GM18502 (cell line): ENCODE measurements at regions not wholly inside any gene's neighbourhood (a gene's known extent, or its start where the extent isn't known, plus 50 kb on each side); places are given as distances from the start of the nearest gene placed in this dataset.
"Not testable (repeated sequence)": the region's sequence is repeated elsewhere in the genome, so short reads cannot be mapped to it uniquely, and the experiment has no call there.

Experiments used
- ATAC-seq: cut with Tn5 transposase; IDR thresholded peaks from one replicate; pipeline ENCODE4 v1.9.1; 2021; ENCODE audit warnings: mild to moderate bottlenecking; ENCODE audit not compliant: unreplicated experiment, poor library complexity

DNA sequence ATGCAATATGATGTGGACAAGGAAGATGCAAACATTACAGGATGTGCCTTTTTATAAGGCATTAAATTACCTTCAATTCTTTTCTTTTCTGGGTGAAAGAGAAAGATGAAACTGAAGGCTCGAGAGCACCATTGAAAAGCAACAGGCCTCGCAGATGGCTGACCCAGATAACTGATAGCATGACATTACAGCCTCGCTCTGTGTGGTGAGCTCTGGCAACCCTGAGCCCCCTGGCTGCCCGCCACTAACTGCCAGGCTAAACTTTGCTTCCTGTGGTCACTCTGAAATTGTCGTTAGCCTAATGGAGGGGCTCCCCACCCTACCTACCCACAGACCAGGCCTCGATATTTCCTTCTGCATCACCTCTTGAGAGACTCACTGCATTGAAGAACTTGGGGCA lies 516.8 kb upstream of the FANCL start:
- no peak for ATAC-seq

GRCh38 chr2:58756336-58756735 lies 515.2 kb upstream of the FANCL start:
- ATAC-seq = no peak

GRCh38 chr2:58752507-58752906 lies 511.4 kb upstream of the FANCL start:
- not testable (repeated sequence) for ATAC-seq

GRCh38 chr2:58751676-58752075 lies 510.6 kb upstream of the FANCL start:
- not testable (repeated sequence) for ATAC-seq

GRCh38 chr2:58749041-58749440 lies 507.9 kb upstream of the FANCL start:
- ATAC-seq = no peak

GRCh38 chr2:58745334-58745733 lies 504.2 kb upstream of the FANCL start:
- not testable (repeated sequence) for ATAC-seq

DNA sequence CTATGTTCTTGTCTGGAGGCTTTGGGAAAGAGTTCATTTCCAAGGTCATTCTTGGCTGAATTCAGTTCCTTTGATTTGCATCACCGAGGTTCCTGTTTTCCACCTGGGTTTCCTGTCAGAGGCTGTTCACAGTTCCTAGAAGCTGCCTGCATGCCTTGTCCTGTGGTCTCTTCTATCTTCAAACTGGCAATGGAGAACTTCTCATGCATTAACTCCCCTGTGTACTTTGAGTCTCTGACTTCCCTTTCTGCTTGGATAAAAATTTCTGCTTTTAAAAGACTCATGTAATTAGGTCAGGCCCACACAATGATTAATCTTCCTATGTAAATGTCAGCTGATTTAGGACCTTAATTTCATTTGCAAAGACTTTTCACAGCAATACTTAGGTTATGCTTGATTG lies 499.3 kb upstream of the FANCL start:
- ATAC-seq = no peak

DNA sequence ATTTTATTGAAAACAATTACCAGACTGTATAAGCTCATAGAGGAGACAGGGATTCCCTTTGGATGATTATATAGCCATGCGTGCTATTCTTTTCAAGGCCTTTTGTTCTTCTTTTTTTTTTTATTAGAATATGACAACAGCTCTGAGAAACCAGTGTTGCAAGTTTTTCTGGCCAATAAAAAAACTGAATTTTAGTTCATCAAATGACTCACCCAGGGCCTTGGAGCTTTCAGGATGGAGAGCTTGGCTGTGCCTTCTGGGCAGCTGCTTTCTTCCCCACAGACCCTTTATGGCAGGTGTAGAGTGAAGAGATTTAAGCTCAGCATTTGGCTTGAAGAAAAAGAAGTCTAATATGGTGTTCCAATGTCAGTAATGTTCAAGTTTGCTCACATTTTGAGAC lies 497.9 kb upstream of the FANCL start:
- no peak for ATAC-seq

DNA sequence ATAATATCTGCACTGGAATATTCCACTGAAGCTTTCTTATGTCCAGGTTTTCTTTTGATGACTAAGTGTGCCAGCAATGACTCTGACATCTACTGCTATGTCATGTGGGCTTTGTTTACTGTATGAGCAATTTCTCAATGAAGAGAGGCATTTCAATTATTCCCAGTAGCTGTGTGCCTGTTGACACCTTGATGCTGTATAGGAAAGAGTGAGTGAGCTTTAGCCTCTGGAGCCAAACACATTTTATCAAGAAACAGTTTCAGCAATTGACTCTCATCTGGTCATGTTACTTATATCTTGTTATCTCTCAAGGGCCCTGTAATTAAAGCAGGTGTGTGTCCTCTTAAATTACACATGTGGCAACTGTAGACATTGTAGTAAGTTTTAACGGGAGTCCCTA lies 493.2 kb upstream of the FANCL start:
- no peak for ATAC-seq

GRCh38 chr2:58732999-58733398 lies 491.9 kb upstream of the FANCL start:
- no peak for ATAC-seq

GRCh38 chr2:58731488-58731869 lies 490.4 kb upstream of the FANCL start:
- ATAC-seq = no peak

DNA sequence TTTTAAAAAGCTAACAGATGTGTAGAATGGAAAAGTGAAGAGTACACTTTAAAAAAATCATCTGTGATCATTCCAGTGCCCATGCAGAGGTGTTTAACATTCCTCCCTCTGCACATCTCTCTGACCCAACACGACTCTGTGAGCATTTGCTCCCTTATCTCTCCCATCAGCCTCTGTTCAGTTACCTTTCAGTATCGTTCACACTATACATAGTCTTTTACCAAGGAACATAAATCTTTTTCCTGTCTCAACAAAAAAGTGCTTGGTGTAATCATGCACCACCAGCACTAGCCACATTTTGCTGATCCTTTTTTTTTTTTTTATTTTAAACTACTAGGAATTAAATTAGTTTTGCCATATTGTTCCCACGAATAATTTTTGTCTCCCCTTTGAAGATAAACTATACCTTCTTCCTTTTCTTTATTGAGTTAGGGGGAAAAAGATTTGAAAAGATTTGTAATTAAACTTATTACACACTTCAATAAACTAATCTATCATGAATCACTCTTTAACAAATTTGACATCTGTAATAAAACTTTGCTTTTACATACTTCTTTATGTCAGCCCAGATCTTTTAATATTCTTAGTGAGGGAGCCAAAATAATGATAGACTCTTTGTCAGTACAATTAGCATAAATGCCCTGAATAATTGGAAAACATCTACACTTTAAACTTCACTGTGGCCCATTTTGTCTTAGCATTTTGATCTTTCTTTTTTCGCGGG lies 489.8 kb upstream of the FANCL start:
- ATAC-seq = no peak

GRCh38 chr2:58727981-58728656 lies 487.0 kb upstream of the FANCL start:
- no peak for ATAC-seq

DNA sequence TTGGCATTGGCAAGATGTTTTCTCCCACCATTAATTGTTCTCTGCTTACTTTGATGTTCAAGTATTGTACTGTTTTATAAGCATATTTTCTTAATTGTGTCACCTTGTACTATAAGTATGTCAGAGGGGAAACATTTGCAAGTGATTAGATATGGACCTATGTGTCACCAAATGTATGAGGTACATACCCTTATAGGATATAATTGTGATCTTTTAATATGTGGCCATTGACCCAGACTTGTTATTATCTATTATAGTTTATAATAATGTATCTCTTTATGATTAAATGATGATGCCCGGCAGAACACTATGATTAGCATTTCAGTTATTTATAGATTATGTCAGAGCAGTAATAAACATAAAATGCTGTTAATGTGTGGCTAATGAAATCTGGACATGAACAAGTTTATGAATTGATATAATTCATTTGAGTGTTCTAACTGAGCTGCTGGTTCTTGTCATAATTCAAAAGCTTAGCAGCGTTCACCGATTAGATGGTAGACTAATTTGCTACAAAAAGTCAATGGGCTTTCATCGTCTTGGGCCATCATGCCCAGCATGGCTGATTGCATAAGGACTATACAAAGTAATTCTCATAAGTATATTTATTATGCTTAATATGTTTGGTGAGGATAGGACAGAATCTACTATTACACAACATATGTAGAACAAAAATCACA lies 480.9 kb upstream of the FANCL start:
- ATAC-seq = no peak

GRCh38 chr2:58720770-58721697 lies 479.9 kb upstream of the FANCL start:
- ATAC-seq = no peak

GRCh38 chr2:58720033-58720769 lies 479.1 kb upstream of the FANCL start:
- no peak for ATAC-seq

DNA sequence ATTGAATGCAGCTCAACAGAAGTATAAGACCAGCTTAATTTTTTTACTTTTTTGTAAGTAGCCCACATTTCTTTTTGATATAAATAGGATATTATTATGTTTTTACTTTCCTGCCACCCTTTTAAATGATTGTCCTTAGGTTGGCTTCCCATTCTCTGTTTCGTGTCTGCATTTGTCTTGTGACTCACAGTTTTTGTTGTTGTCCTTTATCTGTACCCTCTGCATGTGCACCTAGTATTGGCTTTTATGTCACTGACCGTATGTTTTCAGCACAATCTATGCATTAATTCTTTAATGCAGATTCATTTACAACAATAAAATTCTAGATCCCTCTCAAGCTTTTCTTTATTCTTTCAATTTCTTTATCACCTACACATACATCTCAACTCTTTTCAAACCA lies 474.2 kb upstream of the FANCL start:
- ATAC-seq = no peak

GRCh38 chr2:58714238-58714637 lies 473.1 kb upstream of the FANCL start:
- no peak for ATAC-seq

- no peak for ATAC-seq
Measured at GRCh38 chr2:58710795-58711279, 469.7 kb upstream of the FANCL start.
